ENCODE measurements at regions not wholly inside any gene's neighbourhood (a gene's known extent, or its start where the extent isn't known, plus 50 kb on each side); places are given as distances from the start of the nearest gene placed in this dataset.

- no peak for TF ChIP-seq POLR2A (IDR thresholded peaks at IDR 0.05)
- no peak for TF ChIP-seq CTCF (IDR thresholded peaks at IDR 0.05)
Measured at GRCh38 chr2:128451084-128452023, 132.7 kb upstream of the HS6ST1 start.
